Tongue (tissue), 1 donor: ENCODE measurements at regions not wholly inside any gene's neighbourhood (a gene's known extent, or its start where the extent isn't known, plus 50 kb on each side); places are given as distances from the start of the nearest gene placed in this dataset.
"Not testable (repeated sequence)": the region's sequence is repeated elsewhere in the genome, so short reads cannot be mapped to it uniquely, and the experiment has no call there.

Source experiments
- DNase-seq: peaks from one replicate; pipeline ENCODE4 v3.0.0-alpha.2; 2015

DNA sequence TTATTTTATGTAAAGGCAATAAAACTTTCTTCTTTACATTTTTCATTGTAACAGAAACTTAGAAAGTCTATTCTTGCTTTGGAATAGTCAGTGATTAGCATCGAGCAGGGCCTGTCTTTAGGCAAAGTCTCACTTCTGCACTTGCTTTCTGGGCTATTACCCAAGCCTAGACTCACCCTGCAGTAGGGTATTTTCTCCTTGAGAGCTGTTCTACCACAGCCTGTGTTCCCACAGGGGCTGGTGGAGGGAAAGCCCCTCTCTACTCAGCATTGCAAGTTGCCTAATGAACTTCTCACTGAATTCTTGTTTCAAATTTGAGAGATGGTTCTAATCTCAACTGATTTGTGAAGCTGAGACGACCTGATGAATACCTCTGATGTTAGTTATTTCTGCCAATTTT lies 111.7 kb upstream of the KLHL14 start:
- no peak for DNase-seq

DNA sequence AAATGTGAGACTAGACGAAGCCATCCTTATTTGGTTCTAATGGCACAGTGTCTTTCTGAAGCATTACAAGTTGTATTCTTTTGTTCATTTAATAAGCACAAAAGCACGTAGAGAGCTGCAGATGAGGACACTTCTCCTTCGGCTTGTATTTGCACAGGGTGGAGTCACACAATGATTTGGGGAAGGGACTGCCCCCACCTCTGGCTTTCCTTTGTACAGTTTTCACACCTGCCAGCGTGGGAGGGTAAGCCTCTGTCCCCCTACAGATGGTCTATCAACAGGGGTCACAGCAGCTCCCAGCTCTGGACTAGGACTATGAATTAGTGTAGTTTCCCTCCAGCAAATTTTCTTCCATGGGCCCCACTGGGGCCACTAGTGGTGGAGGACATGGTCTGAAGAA lies 108.2 kb upstream of the KLHL14 start:
- DNase-seq: no peak

DNA sequence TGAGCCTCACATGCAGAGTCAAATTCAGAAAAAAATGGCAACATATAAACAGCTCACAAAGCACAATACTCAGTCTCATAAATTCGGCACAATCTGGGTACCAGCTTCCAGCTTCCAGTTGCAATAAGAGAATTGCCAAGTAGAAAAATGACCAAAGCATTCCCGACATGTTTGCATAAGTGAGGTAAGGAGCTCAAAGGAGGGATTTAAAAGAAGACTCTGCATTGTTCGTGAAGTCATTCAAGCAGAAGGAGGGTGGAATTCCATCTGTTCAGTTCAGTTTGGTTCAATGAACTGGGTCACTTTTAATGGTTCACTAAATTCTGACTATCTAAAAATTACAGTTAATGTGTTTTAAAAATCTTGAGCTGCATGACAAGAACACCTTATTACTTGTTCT lies 106.7 kb upstream of the KLHL14 start:
- no peak for DNase-seq

DNA sequence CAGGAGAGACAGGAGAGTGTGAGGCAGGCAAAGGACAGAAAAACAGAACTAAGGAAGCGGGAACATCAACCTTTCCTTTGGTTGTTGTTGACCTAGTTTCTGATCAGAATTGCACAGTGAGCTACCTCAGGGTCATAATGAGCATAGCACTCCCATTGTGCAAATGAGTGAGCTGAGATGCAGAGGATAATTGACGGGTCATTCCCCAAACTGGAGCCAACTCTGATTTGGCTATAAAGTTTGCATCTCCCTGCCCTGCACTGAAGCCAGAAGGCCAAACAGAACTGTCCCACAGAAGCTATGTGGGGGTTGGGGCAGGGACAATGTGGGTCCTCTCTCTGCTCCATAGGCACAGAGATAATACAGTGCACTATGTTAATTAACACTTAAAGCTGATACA lies 105.6 kb upstream of the KLHL14 start:
- no peak for DNase-seq

DNA sequence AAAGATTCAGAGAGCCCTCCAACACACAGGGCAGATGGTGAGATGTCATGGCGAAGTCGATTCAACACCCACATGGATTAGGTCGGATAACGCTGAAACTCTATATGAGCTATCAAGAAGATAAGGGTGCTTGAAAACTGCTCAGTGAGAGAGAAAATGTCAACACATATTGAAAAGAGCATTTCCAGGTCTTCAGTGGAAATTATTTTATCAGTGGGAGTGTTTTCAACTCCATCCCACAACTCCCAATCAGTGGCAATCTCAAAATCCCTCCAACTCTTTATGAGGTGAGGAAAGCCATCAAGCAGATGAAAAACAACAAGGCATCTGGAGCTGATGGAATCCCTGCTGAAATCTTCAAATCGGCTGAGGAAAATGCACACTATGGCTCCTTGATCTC lies 104.5 kb upstream of the KLHL14 start:
- DNase-seq: no peak

DNA sequence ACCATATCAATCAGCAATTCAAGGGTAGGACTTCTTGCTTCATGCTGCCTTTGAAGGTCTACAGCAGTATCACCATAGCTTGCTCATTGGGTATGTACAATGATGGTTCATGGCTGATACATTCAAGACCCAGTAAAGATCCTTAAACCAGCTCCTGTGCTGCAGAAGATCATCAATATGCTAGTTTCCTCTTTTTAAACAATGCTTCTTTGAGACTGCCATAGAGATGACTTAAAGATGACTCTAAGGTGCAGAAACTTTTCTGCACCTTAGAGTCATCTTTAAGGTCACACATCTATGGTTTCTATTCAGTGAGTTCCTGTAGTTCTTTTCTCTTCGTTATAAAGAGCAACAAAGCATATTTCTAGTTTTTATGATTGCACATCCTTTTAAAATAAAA lies 102.8 kb upstream of the KLHL14 start:
- DNase-seq: no peak

DNA sequence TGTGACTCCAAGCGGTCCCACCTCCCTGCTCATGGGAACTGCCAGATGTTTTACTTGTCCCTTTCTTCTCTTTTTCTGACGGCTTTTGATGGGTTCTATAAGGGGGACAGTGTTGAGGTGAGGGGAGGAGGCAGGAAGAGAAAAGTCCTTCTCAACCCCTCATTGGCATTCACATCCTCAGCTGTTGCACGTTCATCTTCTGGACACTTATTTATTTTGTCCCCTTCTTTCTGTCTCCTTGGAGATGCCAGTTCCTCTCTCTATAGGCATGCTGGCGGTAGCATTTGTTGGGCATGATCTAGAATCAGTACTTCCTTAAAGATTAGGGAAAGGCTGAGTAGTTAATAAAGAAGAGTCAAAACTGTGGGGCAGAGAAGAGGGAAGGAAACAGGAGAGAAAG lies 99.0 kb upstream of the KLHL14 start:
- no peak for DNase-seq

DNA sequence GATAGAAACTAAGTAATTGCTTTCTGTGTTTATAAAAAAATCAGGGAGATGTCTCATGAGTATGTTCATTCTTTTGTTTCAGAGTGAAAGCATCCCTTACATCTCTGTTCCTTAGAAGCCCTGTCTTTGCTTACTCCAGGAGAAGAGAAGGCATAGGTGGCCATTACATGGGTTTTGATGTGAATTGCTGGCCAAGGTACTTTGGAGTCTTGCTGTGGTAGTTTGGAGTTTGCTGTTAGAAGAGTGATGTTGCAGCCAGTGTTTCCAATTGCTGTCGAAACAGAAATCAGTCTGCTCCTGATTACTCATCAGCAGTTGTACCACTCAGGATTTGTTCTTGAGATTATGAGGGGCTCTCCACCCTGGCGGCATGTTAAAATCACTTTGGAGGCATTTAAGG lies 97.8 kb upstream of the KLHL14 start:
- no peak for DNase-seq

DNA sequence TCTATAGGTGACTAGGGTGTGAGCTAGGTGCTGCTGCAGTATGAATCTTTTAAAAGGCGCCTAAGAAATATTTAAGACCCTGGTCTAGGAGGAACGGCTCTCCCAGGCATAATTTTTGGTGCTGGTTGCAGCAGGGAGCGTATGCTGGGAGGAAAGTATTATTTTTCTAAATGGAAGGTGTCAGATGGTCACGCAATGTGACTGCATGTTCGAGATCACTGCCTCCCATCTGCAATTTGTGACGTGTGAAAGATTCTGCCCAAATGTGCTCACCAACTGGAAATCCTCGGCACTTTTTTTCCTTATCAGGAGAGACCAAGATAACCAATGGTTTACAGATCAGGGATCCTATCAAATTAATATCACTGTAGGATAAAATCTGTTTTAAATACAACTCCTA lies 95.6 kb upstream of the KLHL14 start:
- DNase-seq: no peak

DNA sequence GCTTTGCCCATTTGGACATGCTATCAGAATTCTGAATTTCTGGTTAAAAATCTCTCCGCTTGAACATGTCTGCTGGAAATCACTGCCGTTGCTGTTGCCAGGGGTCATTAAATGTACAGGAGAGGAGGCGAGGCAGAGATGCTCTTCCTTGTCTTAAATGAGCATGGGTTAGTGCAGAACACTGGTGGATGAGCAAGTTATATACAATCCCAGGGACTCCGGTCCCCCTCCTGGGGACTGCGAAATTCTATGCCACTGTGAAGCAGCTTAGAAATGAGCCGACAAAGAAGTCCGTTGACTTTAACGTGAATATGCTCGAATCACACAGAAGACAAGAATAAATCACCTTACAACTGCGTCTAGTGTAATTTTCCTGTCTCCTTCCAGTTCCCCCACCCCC lies 95.1 kb upstream of the KLHL14 start:
- no peak for DNase-seq

DNA sequence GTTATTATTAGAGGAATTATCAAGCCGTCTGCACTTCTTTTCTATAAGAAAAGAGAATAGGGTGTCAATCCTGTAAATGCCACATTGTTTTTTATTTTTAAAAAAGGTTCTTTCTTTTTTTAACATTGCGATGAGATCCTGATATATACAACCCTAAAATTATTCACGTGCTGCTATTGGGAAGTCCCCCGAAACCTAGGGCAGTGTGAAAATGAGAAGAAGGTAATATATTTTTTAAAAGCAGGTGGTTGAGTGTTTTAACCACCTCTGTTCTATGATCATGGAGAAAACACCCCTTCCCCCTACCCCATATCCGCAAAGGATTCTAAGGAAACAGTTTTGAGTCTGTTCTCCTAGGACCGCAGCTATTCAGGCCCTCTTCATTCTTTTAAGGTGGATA lies 94.5 kb upstream of the KLHL14 start:
- no peak for DNase-seq

DNA sequence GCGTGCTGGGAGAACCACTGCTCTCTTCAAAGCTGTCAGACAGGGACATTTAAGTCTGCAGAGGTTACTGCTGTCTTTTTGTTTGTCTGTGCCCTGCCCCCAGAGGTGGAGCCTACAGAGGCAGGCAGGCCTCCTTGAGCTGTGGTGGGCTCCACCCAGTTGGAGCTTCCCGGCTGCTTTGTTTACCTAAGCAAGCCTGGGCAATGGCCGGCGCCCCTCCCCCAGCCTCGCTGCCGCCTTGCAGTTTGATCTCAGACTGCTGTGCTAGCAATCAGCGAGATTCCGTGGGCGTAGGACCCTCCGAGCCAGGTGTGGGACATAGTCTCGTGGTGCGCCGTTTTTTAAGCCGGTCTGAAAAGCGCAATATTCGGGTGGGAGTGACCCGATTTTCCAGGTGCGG lies 89.2 kb upstream of the KLHL14 start:
- not testable (repeated sequence) for DNase-seq

DNA sequence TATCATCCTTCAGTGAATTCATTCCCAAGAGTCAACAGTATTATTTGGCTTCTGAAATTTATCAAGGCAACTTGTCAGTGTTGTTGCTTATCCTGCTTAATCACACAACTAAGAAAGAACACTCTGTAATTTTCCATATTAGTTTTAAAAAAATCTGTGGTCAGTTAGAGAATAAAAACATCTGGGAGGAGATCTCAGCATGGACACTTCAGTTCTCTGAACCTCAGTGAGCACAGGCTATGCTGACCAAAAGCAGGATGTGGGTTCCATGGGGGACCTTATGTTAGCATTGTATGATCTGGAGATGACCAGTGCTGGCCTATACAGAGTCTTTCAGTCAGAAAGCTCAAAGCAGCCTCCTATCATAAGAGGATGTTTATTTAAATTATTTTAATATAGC lies 79.1 kb upstream of the KLHL14 start:
- DNase-seq: no peak

DNA sequence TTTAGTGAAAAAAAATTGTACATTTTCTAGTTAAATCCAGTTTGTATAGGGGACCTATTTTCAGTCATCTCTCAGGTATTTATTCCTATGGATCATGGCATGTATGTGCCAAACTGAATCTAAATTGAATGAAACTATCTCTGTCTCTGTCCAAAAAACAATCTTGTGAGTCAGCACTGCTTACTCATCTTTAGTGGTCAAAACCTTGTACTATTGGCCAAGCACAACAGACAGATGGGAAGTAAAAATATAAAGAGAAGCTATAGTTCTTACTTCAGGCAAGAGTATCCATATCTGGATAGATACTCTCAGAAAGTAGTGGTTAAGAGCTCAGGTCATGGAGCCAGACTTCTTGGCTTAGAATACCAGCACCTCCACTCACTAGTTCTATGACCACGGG lies 76.0 kb upstream of the KLHL14 start:
- DNase-seq: no peak

DNA sequence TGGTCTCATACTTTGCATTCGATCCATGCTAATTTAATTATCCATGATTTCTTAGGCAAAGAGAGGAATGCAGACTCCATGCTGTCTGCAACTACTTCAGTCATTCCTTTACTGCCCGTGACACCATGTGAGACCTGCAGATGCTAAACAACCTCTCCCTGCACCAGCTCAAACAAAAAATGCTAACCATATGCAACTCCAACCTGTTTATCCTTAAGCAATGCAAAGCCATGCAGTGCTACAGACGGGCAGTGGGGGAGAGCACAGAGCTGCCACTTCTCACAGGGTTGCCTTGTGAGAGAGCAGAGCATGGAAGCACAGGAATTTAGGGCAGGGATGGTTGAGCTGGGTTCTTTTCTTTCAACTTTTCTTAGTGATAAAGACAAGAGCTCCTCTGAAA lies 74.9 kb upstream of the KLHL14 start:
- DNase-seq: peak; percentile 64

DNA sequence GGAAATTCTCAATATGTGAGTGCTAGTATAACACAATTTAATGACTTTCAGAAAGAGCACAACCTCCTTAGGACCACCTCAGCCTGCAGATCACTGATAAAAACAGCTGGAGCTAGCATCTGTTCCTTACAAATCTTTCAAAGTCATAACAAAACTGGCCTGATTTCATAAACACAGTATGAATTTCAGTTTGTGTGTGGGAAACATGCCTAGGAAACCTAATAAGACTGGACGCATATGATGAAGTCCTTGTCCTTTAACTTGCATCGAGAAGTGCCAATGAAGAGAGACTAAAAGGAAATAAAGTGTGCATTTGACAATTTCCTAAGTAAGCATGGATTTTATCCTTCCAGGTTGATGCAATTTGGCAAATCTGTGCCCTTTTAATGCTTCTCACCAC lies 74.1 kb upstream of the KLHL14 start:
- DNase-seq: peak; percentile 84

DNA sequence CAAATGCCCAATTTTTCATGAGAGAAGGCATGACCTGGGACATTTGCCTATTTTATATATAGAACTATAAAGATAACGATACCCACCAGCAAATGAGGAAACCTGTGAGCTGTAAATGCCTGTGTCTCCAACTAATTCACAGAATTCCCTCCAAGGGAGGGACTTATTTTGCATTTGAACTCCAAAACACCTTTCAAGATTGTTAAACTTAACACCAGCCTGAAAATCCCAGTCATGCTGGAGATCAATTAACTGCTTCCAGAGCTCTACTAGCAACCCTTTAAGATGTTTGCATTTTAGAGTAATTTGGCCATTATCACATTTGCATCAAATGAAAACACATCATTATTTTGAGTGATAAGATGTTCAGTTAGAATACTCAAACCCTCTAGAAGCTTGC lies 68.1 kb upstream of the KLHL14 start:
- no peak for DNase-seq

DNA sequence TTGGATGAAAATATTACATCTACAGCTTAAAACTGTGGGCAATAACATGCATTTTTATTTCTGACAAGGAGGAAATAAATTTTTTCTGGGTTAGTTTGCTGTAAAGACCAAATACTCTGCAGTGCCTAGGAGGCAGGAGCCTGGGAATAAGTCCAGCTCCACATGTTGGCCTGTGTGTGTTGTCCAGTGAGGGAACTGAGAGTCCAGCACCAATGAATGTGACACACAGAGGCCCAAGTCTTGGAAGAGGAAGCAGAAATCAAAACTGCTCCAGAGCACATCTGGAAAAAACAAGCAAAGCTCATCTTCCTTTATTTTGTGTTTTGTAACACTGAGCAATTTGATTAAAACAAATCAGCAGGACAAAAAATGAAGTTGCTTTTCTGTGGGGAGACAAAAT lies 63.1 kb upstream of the KLHL14 start:
- peak; percentile 4 for DNase-seq

DNA sequence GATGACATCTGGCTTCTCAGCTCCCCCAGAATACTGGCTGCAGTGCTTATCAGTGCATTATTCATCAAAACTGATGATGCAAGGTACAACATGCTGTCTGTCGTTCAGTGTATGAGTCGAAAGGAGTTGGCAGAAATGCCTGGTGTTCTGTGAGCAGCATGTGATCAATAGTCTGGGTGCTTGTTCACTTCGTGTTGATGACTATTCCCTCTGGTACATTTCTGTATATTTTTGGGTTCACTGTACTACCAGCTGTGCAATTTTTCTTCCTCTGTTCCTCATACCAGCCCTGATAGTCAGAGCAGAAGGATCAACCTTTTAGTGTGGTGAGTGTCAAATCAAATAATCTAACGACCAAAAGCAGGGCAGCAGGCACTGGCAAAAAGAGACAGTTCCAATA lies 59.0 kb upstream of the KLHL14 start:
- no peak for DNase-seq

DNA sequence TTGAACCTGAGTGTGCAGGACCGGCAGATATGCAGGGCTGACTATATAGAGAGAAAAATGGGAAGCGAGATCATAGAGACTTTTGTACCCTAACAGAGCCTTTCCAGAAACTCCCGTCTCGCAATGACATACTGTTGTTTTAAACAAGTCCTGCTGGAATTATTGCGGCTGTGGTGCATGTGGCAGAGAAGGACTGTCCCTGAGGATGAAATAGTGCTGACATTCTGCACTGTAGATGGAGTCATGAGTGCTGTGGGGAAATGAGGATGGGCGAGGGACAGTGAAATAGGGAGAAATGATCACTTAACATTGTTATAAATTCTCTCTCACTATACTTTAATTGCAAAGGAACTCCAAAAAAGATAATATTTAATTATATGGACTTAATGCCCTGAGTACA lies 50.4 kb upstream of the KLHL14 start:
- DNase-seq: no peak
